ENCODE measurements at regions not wholly inside any gene's neighbourhood (a gene's known extent, or its start where the extent isn't known, plus 50 kb on each side); places are given as distances from the start of the nearest gene placed in this dataset.
"Not testable (repeated sequence)": the region's sequence is repeated elsewhere in the genome, so short reads cannot be mapped to it uniquely, and the experiment has no call there.

- no peak overlapping the region for H2AFZ ChIP-seq (ENCODE audit: low read depth, low read length)
Measured at GRCh38 chr3:106071306-106071705, 202.5 kb upstream of the CBLB start.

DNA sequence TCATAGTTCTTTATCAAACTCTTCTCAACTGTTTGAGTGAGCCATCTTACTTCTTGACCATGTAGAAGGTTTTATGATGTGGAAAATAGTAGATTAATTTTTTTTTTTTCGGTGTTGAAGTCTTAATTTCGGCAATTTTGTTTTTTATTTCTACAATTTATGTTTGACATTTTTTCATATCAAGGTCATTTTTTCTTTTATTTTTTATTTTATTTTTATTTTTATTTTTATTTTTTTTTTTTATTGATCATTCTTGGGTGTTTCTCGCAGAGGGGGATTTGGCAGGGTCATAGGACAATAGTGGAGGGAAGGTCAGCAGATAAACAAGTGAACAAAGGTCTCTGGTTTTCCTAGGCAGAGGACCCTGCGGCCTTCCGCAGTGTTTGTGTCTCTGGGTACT is 203.8 kb upstream of the CBLB start:
- H3K9ac ChIP-seq (ENCODE audit: low read depth, low read length); H3K4me2 ChIP-seq (ENCODE audit: insufficient read depth, low read length); ATAC-seq (ENCODE audit: insufficient read depth, low read depth); H3K79me2 ChIP-seq (ENCODE audit: insufficient read depth, low read length); H3K27me3 ChIP-seq (ENCODE audit: insufficient read depth, low read length, poor library complexity); H3K9me3 ChIP-seq (ENCODE audit: insufficient read depth, low read length, severe bottlenecking); H3K4me1 ChIP-seq (ENCODE audit: insufficient read depth, low read length); H3K4me3 ChIP-seq (ENCODE audit: low read depth in 1 of 2, low read length in 2 of 2); H4K20me1 ChIP-seq (ENCODE audit: insufficient read depth, low read length); H3K27ac ChIP-seq (ENCODE audit: low read length); DNase-seq; H2AFZ ChIP-seq (ENCODE audit: low read depth, low read length); H3K36me3 ChIP-seq (ENCODE audit: insufficient read depth, low read length): not testable (repeated sequence)

More at GRCh38 chr3:106071306-106071705, 202.5 kb upstream of the CBLB start:
- ATAC-seq (ENCODE audit: insufficient read depth, low read depth) = no peak
- TF ChIP-seq CTCF (IDR thresholded peaks at IDR 0.05; ENCODE audit: borderline replicate concordance, extremely low read depth, low read length, poor library complexity, severe bottlenecking) (no peak), EZH2 (IDR thresholded peaks at IDR 0.05; ENCODE audit: borderline replicate concordance, low read depth, low read length, severe bottlenecking) (no peak)
- Histone ChIP-seq H3K79me2 (ENCODE audit: insufficient read depth, low read length) (no peaks in the 10 kb centered on the region), H3K4me3 (ENCODE audit: low read depth in 1 of 2, low read length in 2 of 2) (no peak overlapping the region), H3K27me3 (ENCODE audit: insufficient read depth, low read length, poor library complexity) (no peaks in the 10 kb centered on the region), H3K9me3 (ENCODE audit: insufficient read depth, low read length, severe bottlenecking) (no peaks in the 10 kb centered on the region), H3K4me1 (ENCODE audit: insufficient read depth, low read length) (no peaks in the 10 kb centered on the region), H3K27ac (ENCODE audit: low read length) (no peak overlapping the region), H3K36me3 (ENCODE audit: insufficient read depth, low read length) (no peaks in the 10 kb centered on the region), H3K4me2 (ENCODE audit: insufficient read depth, low read length) (no peak overlapping the region), H3K9ac (ENCODE audit: low read depth, low read length) (no peak overlapping the region), H4K20me1 (ENCODE audit: insufficient read depth, low read length) (no peaks in the 10 kb centered on the region)
- DNase-seq = no peak

GRCh38 chr3:106073806-106074205 is 205.0 kb upstream of the CBLB start:
- not testable (repeated sequence) for H3K9ac ChIP-seq (ENCODE audit: low read depth, low read length); H3K79me2 ChIP-seq (ENCODE audit: insufficient read depth, low read length); DNase-seq; H2AFZ ChIP-seq (ENCODE audit: low read depth, low read length); H3K9me3 ChIP-seq (ENCODE audit: insufficient read depth, low read length, severe bottlenecking); H3K4me1 ChIP-seq (ENCODE audit: insufficient read depth, low read length); H3K4me2 ChIP-seq (ENCODE audit: insufficient read depth, low read length); H3K36me3 ChIP-seq (ENCODE audit: insufficient read depth, low read length); H3K4me3 ChIP-seq (ENCODE audit: low read depth in 1 of 2, low read length in 2 of 2); H3K27me3 ChIP-seq (ENCODE audit: insufficient read depth, low read length, poor library complexity); H3K27ac ChIP-seq (ENCODE audit: low read length); H4K20me1 ChIP-seq (ENCODE audit: insufficient read depth, low read length); ATAC-seq (ENCODE audit: insufficient read depth, low read depth)

- not testable (repeated sequence) for H3K27me3 ChIP-seq (ENCODE audit: insufficient read depth, low read length, poor library complexity); H3K9me3 ChIP-seq (ENCODE audit: insufficient read depth, low read length, severe bottlenecking); H3K9ac ChIP-seq (ENCODE audit: low read depth, low read length); H3K79me2 ChIP-seq (ENCODE audit: insufficient read depth, low read length); H2AFZ ChIP-seq (ENCODE audit: low read depth, low read length); H3K4me2 ChIP-seq (ENCODE audit: insufficient read depth, low read length); ATAC-seq (ENCODE audit: insufficient read depth, low read depth); H3K27ac ChIP-seq (ENCODE audit: low read length); H3K4me3 ChIP-seq (ENCODE audit: low read depth in 1 of 2, low read length in 2 of 2); H4K20me1 ChIP-seq (ENCODE audit: insufficient read depth, low read length); H3K4me1 ChIP-seq (ENCODE audit: insufficient read depth, low read length); DNase-seq; H3K36me3 ChIP-seq (ENCODE audit: insufficient read depth, low read length)
Measured at GRCh38 chr3:106075731-106076130, 206.9 kb upstream of the CBLB start.

- DNase-seq (no peak), ATAC-seq (ENCODE audit: insufficient read depth, low read depth) (no peak)
- Histone ChIP-seq H2AFZ (ENCODE audit: low read depth, low read length) (no peak overlapping the region), H3K27ac (ENCODE audit: low read length) (no peak overlapping the region), H3K9me3 (ENCODE audit: insufficient read depth, low read length, severe bottlenecking) (no peaks in the 10 kb centered on the region), H3K4me2 (ENCODE audit: insufficient read depth, low read length) (no peak overlapping the region), H3K4me1 (ENCODE audit: insufficient read depth, low read length) (no peaks in the 10 kb centered on the region), H3K36me3 (ENCODE audit: insufficient read depth, low read length) (no peaks in the 10 kb centered on the region), H3K9ac (ENCODE audit: low read depth, low read length) (no peak overlapping the region), H3K4me3 (ENCODE audit: low read depth in 1 of 2, low read length in 2 of 2) (no peak overlapping the region), H3K79me2 (ENCODE audit: insufficient read depth, low read length) (no peaks in the 10 kb centered on the region), H3K27me3 (ENCODE audit: insufficient read depth, low read length, poor library complexity) (no peaks in the 10 kb centered on the region), H4K20me1 (ENCODE audit: insufficient read depth, low read length) (no peaks in the 10 kb centered on the region)
- no peak for TF ChIP-seq CTCF (IDR thresholded peaks at IDR 0.05; ENCODE audit: borderline replicate concordance, extremely low read depth, low read length, poor library complexity, severe bottlenecking)
- no peak for TF ChIP-seq EZH2 (IDR thresholded peaks at IDR 0.05; ENCODE audit: borderline replicate concordance, low read depth, low read length, severe bottlenecking)
Measured at GRCh38 chr3:106078635-106079034, 209.8 kb upstream of the CBLB start.
